ENCODE measurements at regions not wholly inside any gene's neighbourhood (a gene's known extent, or its start where the extent isn't known, plus 50 kb on each side); places are given as distances from the start of the nearest gene placed in this dataset.

- H3K9me3 ChIP-seq (replicated peaks in 1 of 2; ENCODE audit: control insufficient read depth in 2 of 2, insufficient read depth in 1 of 2, low read depth in 1 of 2, low read length in 2 of 2) = no peaks in the 10 kb centered on the region
- no peaks in the 10 kb centered on the region for H3K4me1 ChIP-seq (ENCODE audit: control insufficient read depth in 2 of 2, insufficient read depth in 1 of 2, low read depth in 1 of 2, low read length in 2 of 2)
- no peak overlapping the region for H3K23ac ChIP-seq (ENCODE audit: low read depth, low read length, poor library complexity)
- no peak overlapping the region for H2BK12ac ChIP-seq (ENCODE audit: low read length)
- no peak overlapping the region for H4K8ac ChIP-seq (ENCODE audit: low read depth, low read length)
- no peaks in the 10 kb centered on the region for H3K36me3 ChIP-seq (replicated peaks in 1 of 2; ENCODE audit: control insufficient read depth in 2 of 2, insufficient read depth in 2 of 2, low read length in 2 of 2)
- H3K9ac ChIP-seq (ENCODE audit: low read depth, low read length, poor library complexity) = no peak overlapping the region
- H3K79me1 ChIP-seq (ENCODE audit: low read depth, low read length) = no peaks in the 10 kb centered on the region
- no peak overlapping the region for H3K14ac ChIP-seq (ENCODE audit: low read length)
- H3K4ac ChIP-seq (ENCODE audit: low read length) = no peak overlapping the region
- DNase-seq (ENCODE audit: low spot score) = no peak
- no peak overlapping the region for H2AFZ ChIP-seq (ENCODE audit: low read length)
- H3K4me2 ChIP-seq (ENCODE audit: insufficient read depth, low read length, poor library complexity, severe bottlenecking) = no peak overlapping the region
- H3K27me3 ChIP-seq (ENCODE audit: control insufficient read depth in 3 of 3, insufficient read depth in 3 of 3, low read depth in 1 of 3, low read length in 3 of 3) = no peaks in the 10 kb centered on the region
- no peak overlapping the region for H2BK120ac ChIP-seq (ENCODE audit: low read depth, low read length)
- H2BK5ac ChIP-seq (ENCODE audit: low read length) = no peak overlapping the region
- no peak overlapping the region for H3K4me3 ChIP-seq (ENCODE audit: low read length in 2 of 2)
- WGBS, 2 donors (ENCODE audit: extremely low coverage in 2 of 2, insufficient read length in 2 of 2, insufficient replicate concordance in 1 of 2) = no CpG with 5 or more reads among the region's 1 CpG
- no peak overlapping the region for H3K18ac ChIP-seq (ENCODE audit: low read length)
- H4K91ac ChIP-seq (ENCODE audit: low read depth, low read length, poor library complexity) = no peak overlapping the region
- no peak overlapping the region for H2BK15ac ChIP-seq (ENCODE audit: low read length)
- no peak overlapping the region for H2AK5ac ChIP-seq (ENCODE audit: low read depth, low read length)
- H3K27ac ChIP-seq (replicated peaks; ENCODE audit: low read length) = no peak overlapping the region
Measured at GRCh38 chr13:47656651-47657050, 344.4 kb downstream of the SUCLA2 start.

GRCh38 chr13:47650209-47650608, 350.9 kb downstream of the SUCLA2 start:
- no peak overlapping the region for H3K4ac ChIP-seq (ENCODE audit: low read length)
- no peak overlapping the region for H4K8ac ChIP-seq (ENCODE audit: low read depth, low read length)
- H3K4me3 ChIP-seq (ENCODE audit: low read length in 2 of 2) = no peak overlapping the region
- H3K27me3 ChIP-seq (ENCODE audit: control insufficient read depth in 3 of 3, insufficient read depth in 3 of 3, low read depth in 1 of 3, low read length in 3 of 3) = no peaks in the 10 kb centered on the region
- no peaks in the 10 kb centered on the region for H3K79me1 ChIP-seq (ENCODE audit: low read depth, low read length)
- H2BK5ac ChIP-seq (ENCODE audit: low read length) = no peak overlapping the region
- no peaks in the 10 kb centered on the region for H3K36me3 ChIP-seq (replicated peaks in 1 of 2; ENCODE audit: control insufficient read depth in 2 of 2, insufficient read depth in 2 of 2, low read length in 2 of 2)
- H3K9ac ChIP-seq (ENCODE audit: low read depth, low read length, poor library complexity) = no peak overlapping the region
- no peak overlapping the region for H2BK120ac ChIP-seq (ENCODE audit: low read depth, low read length)
- no peaks in the 10 kb centered on the region for H3K9me3 ChIP-seq (replicated peaks in 1 of 2; ENCODE audit: control insufficient read depth in 2 of 2, insufficient read depth in 1 of 2, low read depth in 1 of 2, low read length in 2 of 2)
- H2BK15ac ChIP-seq (ENCODE audit: low read length) = no peak overlapping the region
- H3K27ac ChIP-seq (replicated peaks; ENCODE audit: low read length) = no peak overlapping the region
- H3K18ac ChIP-seq (ENCODE audit: low read length) = no peak overlapping the region
- H3K4me1 ChIP-seq (ENCODE audit: control insufficient read depth in 2 of 2, insufficient read depth in 1 of 2, low read depth in 1 of 2, low read length in 2 of 2) = peaks cover 0 to 3% of the 10 kb centered on the region in 2 donors
- no peak overlapping the region for H2BK12ac ChIP-seq (ENCODE audit: low read length)
- H3K14ac ChIP-seq (ENCODE audit: low read length) = no peak overlapping the region
- DNase-seq (ENCODE audit: low spot score) = no peak
- H2AK5ac ChIP-seq (ENCODE audit: low read depth, low read length) = no peak overlapping the region
- H4K91ac ChIP-seq (ENCODE audit: low read depth, low read length, poor library complexity) = no peak overlapping the region
- no peak overlapping the region for H3K4me2 ChIP-seq (ENCODE audit: insufficient read depth, low read length, poor library complexity, severe bottlenecking)
- H3K23ac ChIP-seq (ENCODE audit: low read depth, low read length, poor library complexity) = no peak overlapping the region
- H2AFZ ChIP-seq (ENCODE audit: low read length) = no peak overlapping the region

DNA sequence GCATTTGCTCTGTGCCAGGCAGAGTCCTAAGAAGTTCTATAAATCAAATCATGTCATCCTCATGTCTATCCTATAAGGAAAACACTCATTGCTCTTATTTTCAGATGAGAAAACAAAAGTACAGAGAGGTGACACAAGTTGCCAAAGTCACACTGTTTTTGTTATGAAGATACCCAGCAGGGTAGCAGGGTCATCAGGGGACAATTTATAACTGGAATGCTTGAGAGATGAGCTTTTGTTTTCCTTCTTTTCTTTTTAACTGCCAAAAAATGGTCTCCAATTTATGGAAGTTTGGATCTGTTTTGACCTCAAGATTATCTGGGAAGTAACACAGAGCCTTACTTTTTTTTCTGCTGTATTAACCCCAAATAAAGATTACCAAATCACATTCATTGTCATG, 354.1 kb downstream of the SUCLA2 start:
- H3K79me1 ChIP-seq (ENCODE audit: low read depth, low read length) = no peaks in the 10 kb centered on the region
- no peak overlapping the region for H4K8ac ChIP-seq (ENCODE audit: low read depth, low read length)
- no peak overlapping the region for H3K9ac ChIP-seq (ENCODE audit: low read depth, low read length, poor library complexity)

GRCh38 chr13:47646298-47646697, 354.8 kb downstream of the SUCLA2 start:
- no peak overlapping the region for H3K23ac ChIP-seq (ENCODE audit: low read depth, low read length, poor library complexity)
- H3K4ac ChIP-seq (ENCODE audit: low read length) = no peak overlapping the region
- no peak overlapping the region for H3K9ac ChIP-seq (ENCODE audit: low read depth, low read length, poor library complexity)
- no peak overlapping the region for H4K8ac ChIP-seq (ENCODE audit: low read depth, low read length)
- H2BK15ac ChIP-seq (ENCODE audit: low read length) = no peak overlapping the region
- H3K4me1 ChIP-seq (ENCODE audit: control insufficient read depth in 2 of 2, insufficient read depth in 1 of 2, low read depth in 1 of 2, low read length in 2 of 2) = peaks cover 0 to 3% of the 10 kb centered on the region in 2 donors
- no peaks in the 10 kb centered on the region for H3K9me3 ChIP-seq (replicated peaks in 1 of 2; ENCODE audit: control insufficient read depth in 2 of 2, insufficient read depth in 1 of 2, low read depth in 1 of 2, low read length in 2 of 2)
- H3K36me3 ChIP-seq (replicated peaks in 1 of 2; ENCODE audit: control insufficient read depth in 2 of 2, insufficient read depth in 2 of 2, low read length in 2 of 2) = no peaks in the 10 kb centered on the region
- no peak overlapping the region for H3K14ac ChIP-seq (ENCODE audit: low read length)
- no peak overlapping the region for H3K27ac ChIP-seq (replicated peaks; ENCODE audit: low read length)
- no peak overlapping the region for H4K91ac ChIP-seq (ENCODE audit: low read depth, low read length, poor library complexity)
- no peaks in the 10 kb centered on the region for H3K79me1 ChIP-seq (ENCODE audit: low read depth, low read length)
- H2BK5ac ChIP-seq (ENCODE audit: low read length) = no peak overlapping the region
- no peak overlapping the region for H3K18ac ChIP-seq (ENCODE audit: low read length)
- H3K4me2 ChIP-seq (ENCODE audit: insufficient read depth, low read length, poor library complexity, severe bottlenecking) = no peak overlapping the region
- H3K27me3 ChIP-seq (ENCODE audit: control insufficient read depth in 3 of 3, insufficient read depth in 3 of 3, low read depth in 1 of 3, low read length in 3 of 3) = no peaks in the 10 kb centered on the region
- no peak overlapping the region for H2AFZ ChIP-seq (ENCODE audit: low read length)
- no peak for DNase-seq (ENCODE audit: low spot score)
- no peak overlapping the region for H3K4me3 ChIP-seq (ENCODE audit: low read length in 2 of 2)
- no CpG with 5 or more reads among the region's 1 CpG for WGBS, 2 donors (ENCODE audit: extremely low coverage in 2 of 2, insufficient read length in 2 of 2, insufficient replicate concordance in 1 of 2)
- no peak overlapping the region for H2BK120ac ChIP-seq (ENCODE audit: low read depth, low read length)
- no peak overlapping the region for H2AK5ac ChIP-seq (ENCODE audit: low read depth, low read length)
- H2BK12ac ChIP-seq (ENCODE audit: low read length) = no peak overlapping the region

More for the DNA sequence above, 354.1 kb downstream of the SUCLA2 start:
- H3K9me3 ChIP-seq (replicated peaks in 1 of 2; ENCODE audit: control insufficient read depth in 2 of 2, insufficient read depth in 1 of 2, low read depth in 1 of 2, low read length in 2 of 2) = no peaks in the 10 kb centered on the region
- no peak overlapping the region for H3K4me3 ChIP-seq (ENCODE audit: low read length in 2 of 2)
- no peak overlapping the region for H3K14ac ChIP-seq (ENCODE audit: low read length)
- peaks cover 0 to 3% of the 10 kb centered on the region in 2 donors for H3K4me1 ChIP-seq (ENCODE audit: control insufficient read depth in 2 of 2, insufficient read depth in 1 of 2, low read depth in 1 of 2, low read length in 2 of 2)
- no peak overlapping the region for H3K4me2 ChIP-seq (ENCODE audit: insufficient read depth, low read length, poor library complexity, severe bottlenecking)
- no peak overlapping the region for H3K23ac ChIP-seq (ENCODE audit: low read depth, low read length, poor library complexity)
- no peak overlapping the region for H4K91ac ChIP-seq (ENCODE audit: low read depth, low read length, poor library complexity)
- no peak overlapping the region for H2BK5ac ChIP-seq (ENCODE audit: low read length)
- DNase-seq (ENCODE audit: low spot score) = no peak
- no peak overlapping the region for H2BK15ac ChIP-seq (ENCODE audit: low read length)
- H2BK12ac ChIP-seq (ENCODE audit: low read length) = no peak overlapping the region
- no peak overlapping the region for H2BK120ac ChIP-seq (ENCODE audit: low read depth, low read length)
- no peak overlapping the region for H3K27ac ChIP-seq (replicated peaks; ENCODE audit: low read length)
- H3K18ac ChIP-seq (ENCODE audit: low read length) = no peak overlapping the region
- H3K4ac ChIP-seq (ENCODE audit: low read length) = no peak overlapping the region
- H2AFZ ChIP-seq (ENCODE audit: low read length) = no peak overlapping the region
- H3K36me3 ChIP-seq (replicated peaks in 1 of 2; ENCODE audit: control insufficient read depth in 2 of 2, insufficient read depth in 2 of 2, low read length in 2 of 2) = no peaks in the 10 kb centered on the region
- H3K27me3 ChIP-seq (ENCODE audit: control insufficient read depth in 3 of 3, insufficient read depth in 3 of 3, low read depth in 1 of 3, low read length in 3 of 3) = no peaks in the 10 kb centered on the region
- no peak overlapping the region for H2AK5ac ChIP-seq (ENCODE audit: low read depth, low read length)
